ENCODE measurements at regions not wholly inside any gene's neighbourhood (a gene's known extent, or its start where the extent isn't known, plus 50 kb on each side); places are given as distances from the start of the nearest gene placed in this dataset.

DNA sequence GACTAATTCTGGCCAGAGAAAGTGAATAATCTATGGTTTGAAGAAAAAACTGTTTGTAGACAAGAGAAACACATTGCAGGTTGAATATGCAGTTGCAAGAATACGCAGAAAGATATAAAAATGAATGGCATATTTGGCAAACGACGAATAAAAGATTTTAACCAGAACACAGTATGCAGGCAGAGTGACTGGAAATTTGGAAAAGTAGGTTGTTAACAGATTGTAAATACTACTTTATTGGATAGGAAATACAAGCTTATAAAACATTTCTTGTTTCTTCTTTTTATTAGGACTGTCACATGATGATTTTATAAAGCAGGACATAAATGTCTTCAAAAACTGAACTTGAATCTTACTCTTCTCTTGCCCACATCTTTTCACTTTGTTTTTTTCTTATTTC lies 573.3 kb upstream of the PBX1 start:
- TF ChIP-seq ZNF138 (tag by site-specific recombination; IDR thresholded peaks at IDR 0.05; ENCODE audit: borderline replicate concordance): no peak
- TF ChIP-seq, protein P1, sequence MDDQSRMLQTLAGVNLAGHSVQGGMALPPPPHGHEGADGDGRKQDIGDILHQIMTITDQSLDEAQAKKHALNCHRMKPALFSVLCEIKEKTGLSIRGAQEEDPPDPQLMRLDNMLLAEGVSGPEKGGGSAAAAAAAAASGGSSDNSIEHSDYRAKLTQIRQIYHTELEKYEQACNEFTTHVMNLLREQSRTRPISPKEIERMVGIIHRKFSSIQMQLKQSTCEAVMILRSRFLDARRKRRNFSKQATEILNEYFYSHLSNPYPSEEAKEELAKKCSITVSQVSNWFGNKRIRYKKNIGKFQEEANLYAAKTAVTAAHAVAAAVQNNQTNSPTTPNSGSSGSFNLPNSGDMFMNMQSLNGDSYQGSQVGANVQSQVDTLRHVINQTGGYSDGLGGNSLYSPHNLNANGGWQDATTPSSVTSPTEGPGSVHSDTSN (CRISPR knock-in tag; IDR thresholded peaks at IDR 0.05): no peak
- TF ChIP-seq, protein P2, sequence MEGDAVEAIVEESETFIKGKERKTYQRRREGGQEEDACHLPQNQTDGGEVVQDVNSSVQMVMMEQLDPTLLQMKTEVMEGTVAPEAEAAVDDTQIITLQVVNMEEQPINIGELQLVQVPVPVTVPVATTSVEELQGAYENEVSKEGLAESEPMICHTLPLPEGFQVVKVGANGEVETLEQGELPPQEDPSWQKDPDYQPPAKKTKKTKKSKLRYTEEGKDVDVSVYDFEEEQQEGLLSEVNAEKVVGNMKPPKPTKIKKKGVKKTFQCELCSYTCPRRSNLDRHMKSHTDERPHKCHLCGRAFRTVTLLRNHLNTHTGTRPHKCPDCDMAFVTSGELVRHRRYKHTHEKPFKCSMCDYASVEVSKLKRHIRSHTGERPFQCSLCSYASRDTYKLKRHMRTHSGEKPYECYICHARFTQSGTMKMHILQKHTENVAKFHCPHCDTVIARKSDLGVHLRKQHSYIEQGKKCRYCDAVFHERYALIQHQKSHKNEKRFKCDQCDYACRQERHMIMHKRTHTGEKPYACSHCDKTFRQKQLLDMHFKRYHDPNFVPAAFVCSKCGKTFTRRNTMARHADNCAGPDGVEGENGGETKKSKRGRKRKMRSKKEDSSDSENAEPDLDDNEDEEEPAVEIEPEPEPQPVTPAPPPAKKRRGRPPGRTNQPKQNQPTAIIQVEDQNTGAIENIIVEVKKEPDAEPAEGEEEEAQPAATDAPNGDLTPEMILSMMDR (tag by site-specific recombination; IDR thresholded peaks at IDR 0.05): no peak
- TF ChIP-seq, protein P3, sequence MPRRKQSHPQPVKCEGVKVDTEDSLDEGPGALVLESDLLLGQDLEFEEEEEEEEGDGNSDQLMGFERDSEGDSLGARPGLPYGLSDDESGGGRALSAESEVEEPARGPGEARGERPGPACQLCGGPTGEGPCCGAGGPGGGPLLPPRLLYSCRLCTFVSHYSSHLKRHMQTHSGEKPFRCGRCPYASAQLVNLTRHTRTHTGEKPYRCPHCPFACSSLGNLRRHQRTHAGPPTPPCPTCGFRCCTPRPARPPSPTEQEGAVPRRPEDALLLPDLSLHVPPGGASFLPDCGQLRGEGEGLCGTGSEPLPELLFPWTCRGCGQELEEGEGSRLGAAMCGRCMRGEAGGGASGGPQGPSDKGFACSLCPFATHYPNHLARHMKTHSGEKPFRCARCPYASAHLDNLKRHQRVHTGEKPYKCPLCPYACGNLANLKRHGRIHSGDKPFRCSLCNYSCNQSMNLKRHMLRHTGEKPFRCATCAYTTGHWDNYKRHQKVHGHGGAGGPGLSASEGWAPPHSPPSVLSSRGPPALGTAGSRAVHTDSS (tag by site-specific recombination; IDR thresholded peaks at IDR 0.05): no peak

All from HEK293 (cell line).